ENCODE measurements at regions not wholly inside any gene's neighbourhood (a gene's known extent, or its start where the extent isn't known, plus 50 kb on each side); places are given as distances from the start of the nearest gene placed in this dataset.

GRCh38 chr20:11252447-11252846 is 578.6 kb upstream of the JAG1 start:
- TF ChIP-seq, protein P1, sequence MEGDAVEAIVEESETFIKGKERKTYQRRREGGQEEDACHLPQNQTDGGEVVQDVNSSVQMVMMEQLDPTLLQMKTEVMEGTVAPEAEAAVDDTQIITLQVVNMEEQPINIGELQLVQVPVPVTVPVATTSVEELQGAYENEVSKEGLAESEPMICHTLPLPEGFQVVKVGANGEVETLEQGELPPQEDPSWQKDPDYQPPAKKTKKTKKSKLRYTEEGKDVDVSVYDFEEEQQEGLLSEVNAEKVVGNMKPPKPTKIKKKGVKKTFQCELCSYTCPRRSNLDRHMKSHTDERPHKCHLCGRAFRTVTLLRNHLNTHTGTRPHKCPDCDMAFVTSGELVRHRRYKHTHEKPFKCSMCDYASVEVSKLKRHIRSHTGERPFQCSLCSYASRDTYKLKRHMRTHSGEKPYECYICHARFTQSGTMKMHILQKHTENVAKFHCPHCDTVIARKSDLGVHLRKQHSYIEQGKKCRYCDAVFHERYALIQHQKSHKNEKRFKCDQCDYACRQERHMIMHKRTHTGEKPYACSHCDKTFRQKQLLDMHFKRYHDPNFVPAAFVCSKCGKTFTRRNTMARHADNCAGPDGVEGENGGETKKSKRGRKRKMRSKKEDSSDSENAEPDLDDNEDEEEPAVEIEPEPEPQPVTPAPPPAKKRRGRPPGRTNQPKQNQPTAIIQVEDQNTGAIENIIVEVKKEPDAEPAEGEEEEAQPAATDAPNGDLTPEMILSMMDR (IDR thresholded peaks at IDR 0.05; ENCODE audit: low read depth, low read length, missing control alignments), result no peak
- in situ Hi-C loops (cut with HindIII; ENCODE audit: low sequenced_read_pairs), result no loop called here
- no peak overlapping the region for H3K4me3 ChIP-seq (ENCODE audit: low read depth, low read length)
- no peak for DNase-seq (ENCODE audit: low read depth)

DNA sequence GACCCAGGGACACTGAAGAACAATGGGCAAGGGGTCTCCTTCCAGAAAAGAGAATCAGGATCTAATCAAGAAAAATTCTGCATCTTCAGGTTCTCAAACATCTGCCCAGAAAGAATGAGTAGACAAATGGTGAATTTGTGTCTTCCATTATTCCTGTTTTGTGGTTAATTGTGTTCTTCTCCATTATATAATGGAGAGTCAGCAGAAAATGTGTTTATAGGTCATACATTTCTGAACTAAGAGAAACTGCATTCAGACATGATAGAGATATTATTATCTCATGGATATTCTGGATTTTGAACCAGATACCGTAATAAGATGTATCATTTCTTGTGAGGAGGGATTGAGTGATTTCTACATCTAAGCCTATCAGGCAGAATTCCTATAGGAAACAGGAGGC is 581.7 kb upstream of the JAG1 start:
- in situ Hi-C loops (cut with HindIII; ENCODE audit: low sequenced_read_pairs), result no loop called here
- no peak for DNase-seq (ENCODE audit: low read depth)
- TF ChIP-seq, protein P1 (IDR thresholded peaks at IDR 0.05; ENCODE audit: low read depth, low read length, missing control alignments), result no peak
- H3K4me3 ChIP-seq (ENCODE audit: low read depth, low read length), result no peak overlapping the region

- in situ Hi-C loops (cut with HindIII; ENCODE audit: low sequenced_read_pairs), result no loop called here
- no peak overlapping the region for H3K4me3 ChIP-seq (ENCODE audit: low read depth, low read length)
- no peak for DNase-seq (ENCODE audit: low read depth)
- TF ChIP-seq, protein P1 (IDR thresholded peaks at IDR 0.05; ENCODE audit: low read depth, low read length, missing control alignments), result no peak
Observed at GRCh38 chr20:11255860-11256259, 582.1 kb upstream of the JAG1 start.

GRCh38 chr20:11260611-11261010 is 586.8 kb upstream of the JAG1 start:
- TF ChIP-seq, protein P1 (IDR thresholded peaks at IDR 0.05; ENCODE audit: low read depth, low read length, missing control alignments), result no peak
- no peak overlapping the region for H3K4me3 ChIP-seq (ENCODE audit: low read depth, low read length)
- in situ Hi-C loops (cut with HindIII; ENCODE audit: low sequenced_read_pairs), result no loop called here
- DNase-seq (ENCODE audit: low read depth), result peak; percentile 62

DNA sequence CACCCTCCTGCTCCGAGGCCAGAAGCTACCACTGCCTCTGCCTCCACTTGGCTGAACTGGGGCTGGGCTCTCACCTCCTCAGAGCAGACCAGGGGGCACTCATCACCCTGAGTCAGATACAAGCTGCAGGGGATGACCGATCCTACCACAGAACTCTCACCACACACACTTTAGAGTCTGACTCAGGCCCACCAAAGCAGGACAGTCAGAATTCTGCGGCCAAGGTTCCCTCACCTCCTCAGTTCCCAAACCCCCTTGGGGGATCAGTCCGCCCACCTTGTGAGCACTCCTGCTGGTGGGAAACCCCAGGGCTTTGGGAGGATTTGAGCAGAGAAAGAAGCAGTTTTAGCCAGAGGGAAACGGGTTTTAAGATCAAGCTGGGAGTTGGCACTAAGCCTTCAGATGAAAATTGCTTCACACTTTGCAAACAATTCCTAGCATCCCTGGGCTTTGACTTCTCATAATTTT is 587.8 kb upstream of the JAG1 start:
- peak; percentile 93 for DNase-seq (ENCODE audit: low read depth)
- TF ChIP-seq, protein P1 (IDR thresholded peaks at IDR 0.05; ENCODE audit: low read depth, low read length, missing control alignments), result no peak
- in situ Hi-C loops (cut with HindIII; ENCODE audit: low sequenced_read_pairs), result no loop called here
- H3K4me3 ChIP-seq (ENCODE audit: low read depth, low read length), result no peak overlapping the region

GRCh38 chr20:11266571-11266970 is 592.8 kb upstream of the JAG1 start:
- H3K4me3 ChIP-seq (ENCODE audit: low read depth, low read length), result no peak overlapping the region
- in situ Hi-C loops (cut with HindIII; ENCODE audit: low sequenced_read_pairs), result no loop called here
- TF ChIP-seq, protein P1 (IDR thresholded peaks at IDR 0.05; ENCODE audit: low read depth, low read length, missing control alignments), result no peak
- no peak for DNase-seq (ENCODE audit: low read depth)

Data from astrocyte of the cerebellum (primary cell).